DMS 273 (cell line): ENCODE measurements at regions not wholly inside any gene's neighbourhood (a gene's known extent, or its start where the extent isn't known, plus 50 kb on each side); places are given as distances from the start of the nearest gene placed in this dataset.
A peak's percentile ranks its signal among the peaks of the same experiment; 100 is the strongest.
"Not testable (repeated sequence)": the region's sequence is repeated elsewhere in the genome, so short reads cannot be mapped to it uniquely, and the experiment has no call there.

ENCODE experiments used
- DNase-seq: peaks from one replicate; lab custom pipeline; 2025; ENCODE audit not compliant: unreplicated experiment; lab: John Stamatoyannopoulos, UW

- not testable (repeated sequence) for DNase-seq
Measured at GRCh38 chr2:83339942-83340341, 1119.1 kb downstream of the SUCLG1 start.

- no peak for DNase-seq
Measured at GRCh38 chr2:83331810-83332209, 1127.3 kb downstream of the SUCLG1 start.

- no peak for DNase-seq
Measured at GRCh38 chr2:83323038-83323437, 1136.0 kb downstream of the SUCLG1 start.

DNA sequence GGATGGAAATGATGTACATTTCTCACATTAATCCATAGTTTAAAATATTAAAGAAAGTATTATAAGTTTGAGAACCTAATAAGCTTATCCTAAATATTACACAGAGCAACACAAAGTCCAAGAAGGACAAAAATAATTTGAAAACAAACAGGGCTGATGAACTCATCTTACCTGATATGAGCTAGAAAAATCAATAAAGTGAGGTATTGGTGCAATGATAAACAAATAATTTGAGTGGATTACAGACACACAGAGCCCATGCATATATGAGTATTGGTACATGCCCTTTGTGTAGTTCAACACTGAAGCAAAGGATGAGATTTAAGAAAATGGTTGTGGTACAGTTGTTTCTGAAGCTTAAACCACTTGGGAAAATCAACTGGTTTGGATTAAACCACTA, 1139.0 kb downstream of the SUCLG1 start:
- DNase-seq, result no peak

DNA sequence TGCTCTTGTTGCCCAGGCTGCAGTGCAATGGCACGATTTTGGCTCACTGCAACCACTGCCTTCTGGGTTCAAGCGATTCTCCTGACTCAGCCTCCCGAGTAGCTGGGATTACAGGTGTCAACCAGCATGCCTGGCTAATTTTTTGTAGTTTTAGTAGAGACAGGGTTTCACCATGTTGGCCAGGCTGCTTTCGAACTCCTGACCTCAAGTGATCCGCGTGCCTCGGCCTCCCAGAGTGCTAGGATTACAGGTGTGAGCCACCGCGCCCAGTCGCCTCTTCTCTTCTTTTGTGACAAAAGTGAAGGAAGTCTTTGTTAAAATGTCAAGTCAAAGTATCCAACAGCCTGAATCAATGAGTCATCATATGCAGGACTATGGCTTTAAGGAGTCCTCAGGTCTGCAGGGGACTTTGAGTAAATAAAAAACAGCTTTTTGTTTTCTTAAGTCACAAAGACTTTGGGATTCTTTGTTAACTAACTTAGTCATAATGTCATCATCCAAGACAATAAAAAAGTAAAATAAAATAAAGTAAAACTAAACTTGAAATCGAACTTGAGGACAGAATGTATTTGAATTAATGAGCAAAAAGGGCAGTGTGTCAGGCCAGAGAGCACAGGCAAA, 1153.2 kb downstream of the SUCLG1 start:
- no peak for DNase-seq

GRCh38 chr2:83291083-83291482, 1168.0 kb downstream of the SUCLG1 start:
- no peak for DNase-seq

DNA sequence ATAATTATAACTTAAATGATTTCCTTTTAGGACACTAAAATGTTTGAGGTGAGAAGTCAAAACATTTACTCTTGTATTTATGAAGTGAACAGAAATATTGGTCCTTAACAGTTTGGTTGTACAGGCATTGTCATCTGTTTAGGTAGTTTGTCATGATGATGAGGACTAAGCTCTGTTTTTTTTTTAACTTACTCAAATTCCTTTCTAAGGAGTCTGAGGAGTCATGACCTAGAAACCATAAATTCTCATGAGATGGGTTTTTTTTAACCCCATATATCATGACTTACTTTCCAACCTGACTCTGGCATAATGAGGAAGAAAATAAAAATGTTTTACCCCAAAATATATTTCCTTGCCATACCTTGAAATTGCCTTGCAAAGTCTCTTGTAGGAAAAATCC, 1176.2 kb downstream of the SUCLG1 start:
- no peak for DNase-seq

- DNase-seq, result no peak
Measured at GRCh38 chr2:83282043-83282795, 1176.9 kb downstream of the SUCLG1 start.

GRCh38 chr2:83280391-83280790, 1178.7 kb downstream of the SUCLG1 start:
- no peak for DNase-seq

GRCh38 chr2:83273322-83273721, 1185.8 kb downstream of the SUCLG1 start:
- no peak for DNase-seq

- DNase-seq, result no peak
Measured at GRCh38 chr2:83261591-83262136, 1197.4 kb downstream of the SUCLG1 start.

- DNase-seq, result no peak
Measured at GRCh38 chr2:83253848-83254247, 1205.2 kb downstream of the SUCLG1 start.

DNA sequence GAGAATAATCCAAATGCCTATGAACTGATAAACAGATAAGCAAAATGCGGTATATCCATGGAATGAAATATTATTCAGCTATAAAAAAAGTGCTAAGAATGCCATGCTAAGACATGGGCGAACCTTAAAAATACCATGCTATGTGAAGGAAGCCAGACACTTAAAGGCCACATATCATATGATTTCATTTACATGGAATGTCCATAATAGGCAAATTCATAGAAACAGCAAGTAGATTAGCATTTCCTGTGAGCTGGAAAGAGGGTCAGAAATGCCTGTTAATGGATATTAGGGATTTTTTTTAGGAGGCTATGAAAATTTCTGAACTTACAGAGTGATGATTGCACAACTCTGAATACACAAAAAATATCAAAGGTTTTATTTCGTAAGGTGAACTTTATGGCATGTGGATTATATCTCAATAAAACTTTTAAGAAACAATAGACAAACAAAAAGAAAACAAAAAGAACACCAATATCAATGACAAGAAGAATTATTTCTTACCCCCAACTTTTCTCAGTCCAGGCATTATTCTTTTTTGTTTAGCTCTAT, 1207.7 kb downstream of the SUCLG1 start:
- DNase-seq, result no peak

DNA sequence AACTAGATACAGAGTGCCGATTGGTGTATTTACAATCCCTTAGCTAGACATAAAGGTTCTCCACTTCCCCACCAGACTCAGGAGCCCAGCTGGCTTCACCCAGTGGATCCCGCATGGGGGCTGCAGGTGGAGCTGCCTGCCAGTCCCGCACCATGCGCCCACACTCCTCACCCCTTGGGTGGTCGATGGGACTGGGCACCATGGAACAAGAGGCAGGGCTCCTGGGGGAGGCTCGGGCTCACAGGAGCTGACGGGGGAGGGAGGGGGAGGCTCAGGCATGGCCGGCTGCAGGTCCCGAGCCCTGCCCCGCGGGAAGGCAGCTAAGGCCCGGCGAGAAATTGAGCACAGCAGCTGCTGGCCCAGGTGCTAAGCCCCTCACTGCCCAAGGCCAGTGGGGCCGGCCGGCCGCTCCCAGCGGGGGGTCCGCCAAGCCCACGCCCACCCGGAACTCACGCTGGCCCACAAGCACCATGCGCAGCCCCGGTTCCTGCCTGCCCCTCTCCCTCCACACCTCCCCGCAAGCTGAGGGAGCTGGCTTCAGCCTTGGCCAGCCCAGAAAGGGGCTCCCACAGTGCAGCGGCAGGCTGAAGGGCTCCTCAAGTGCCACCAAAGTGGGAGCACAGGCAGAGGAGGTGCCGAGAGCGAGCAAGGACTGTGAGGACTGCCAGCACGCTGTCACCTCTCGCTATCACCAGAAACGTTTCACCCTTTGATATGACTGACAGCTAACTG, 1213.1 kb downstream of the SUCLG1 start:
- not testable (repeated sequence) for DNase-seq

DNA sequence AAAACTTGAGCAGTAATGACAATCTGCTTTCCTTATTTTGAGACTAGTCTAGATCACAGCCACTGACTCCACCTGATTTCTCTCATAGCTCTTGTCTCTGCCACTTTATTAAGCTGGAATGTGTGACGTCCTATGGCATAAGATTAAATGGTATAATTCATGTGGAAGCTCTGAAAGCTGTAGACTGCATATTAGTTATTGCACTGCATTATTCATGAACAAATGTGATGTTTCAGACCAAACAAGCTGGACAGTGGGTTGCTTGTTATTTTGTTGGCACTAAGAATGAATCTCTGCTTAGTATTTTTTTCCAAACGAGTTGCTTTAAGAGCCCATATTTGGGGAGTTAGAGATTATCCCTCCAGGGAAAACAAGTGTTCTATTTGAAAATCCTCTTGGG, 1218.5 kb downstream of the SUCLG1 start:
- DNase-seq, result no peak

GRCh38 chr2:83238111-83238510, 1221.0 kb downstream of the SUCLG1 start:
- no peak for DNase-seq

- DNase-seq, result no peak
Measured at GRCh38 chr2:83234246-83234645, 1224.8 kb downstream of the SUCLG1 start.

DNA sequence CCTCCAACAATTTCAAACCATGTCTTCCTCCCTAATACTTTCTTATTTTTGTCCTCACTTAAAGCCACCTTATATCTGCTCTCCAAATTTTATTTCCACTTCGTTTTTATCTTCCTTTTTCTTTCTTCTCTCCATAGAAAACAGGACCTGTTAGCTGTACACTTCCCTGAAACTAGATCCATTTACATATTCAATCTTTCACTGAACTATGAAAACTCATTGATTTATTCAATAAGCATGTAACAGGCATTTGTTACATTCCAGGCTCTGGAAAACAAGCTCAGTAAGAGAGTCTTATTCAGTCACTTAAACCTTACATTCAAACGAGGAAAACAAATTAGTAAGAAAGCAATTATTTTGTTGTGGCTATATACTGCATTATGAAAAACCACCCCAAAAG, 1225.3 kb downstream of the SUCLG1 start:
- no peak for DNase-seq

DNA sequence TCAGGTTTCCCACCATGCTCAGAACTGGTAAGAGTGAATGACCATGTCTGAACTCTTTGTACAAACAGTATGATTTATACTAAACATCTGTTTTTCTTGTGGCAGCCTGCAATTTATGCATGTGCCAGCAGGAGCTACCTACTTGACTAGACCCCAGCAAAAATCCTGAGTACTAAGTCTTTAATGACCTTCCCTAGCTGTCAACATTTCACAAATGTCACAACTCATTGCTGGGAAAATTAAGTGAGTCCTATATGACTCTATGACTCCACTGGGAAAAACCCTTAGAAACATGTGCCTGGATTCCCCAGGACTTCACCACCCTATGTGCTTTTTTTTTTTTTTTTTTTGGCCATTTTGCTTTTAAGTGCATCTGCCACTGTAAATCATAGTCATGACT, 1225.8 kb downstream of the SUCLG1 start:
- DNase-seq, result peak; percentile 8

DNA sequence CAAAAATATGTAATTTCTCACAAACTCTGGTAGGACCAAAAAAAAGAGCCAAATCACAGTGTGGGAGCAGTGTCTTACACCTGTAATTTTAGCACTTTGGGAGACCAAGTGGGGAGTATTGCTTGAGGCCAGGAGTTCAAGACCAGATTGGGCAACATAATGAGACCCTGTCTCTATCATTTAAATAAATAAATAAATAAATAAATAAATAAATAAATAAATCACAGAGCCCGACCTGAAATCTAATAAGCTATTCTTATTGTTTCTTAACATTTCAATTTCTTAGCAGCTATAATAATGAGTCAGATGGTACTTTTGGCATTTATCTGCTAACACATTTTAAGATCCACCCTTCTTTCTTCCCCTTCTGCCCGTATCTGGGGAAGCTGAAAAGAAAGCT, 1229.6 kb downstream of the SUCLG1 start:
- no peak for DNase-seq

DNA sequence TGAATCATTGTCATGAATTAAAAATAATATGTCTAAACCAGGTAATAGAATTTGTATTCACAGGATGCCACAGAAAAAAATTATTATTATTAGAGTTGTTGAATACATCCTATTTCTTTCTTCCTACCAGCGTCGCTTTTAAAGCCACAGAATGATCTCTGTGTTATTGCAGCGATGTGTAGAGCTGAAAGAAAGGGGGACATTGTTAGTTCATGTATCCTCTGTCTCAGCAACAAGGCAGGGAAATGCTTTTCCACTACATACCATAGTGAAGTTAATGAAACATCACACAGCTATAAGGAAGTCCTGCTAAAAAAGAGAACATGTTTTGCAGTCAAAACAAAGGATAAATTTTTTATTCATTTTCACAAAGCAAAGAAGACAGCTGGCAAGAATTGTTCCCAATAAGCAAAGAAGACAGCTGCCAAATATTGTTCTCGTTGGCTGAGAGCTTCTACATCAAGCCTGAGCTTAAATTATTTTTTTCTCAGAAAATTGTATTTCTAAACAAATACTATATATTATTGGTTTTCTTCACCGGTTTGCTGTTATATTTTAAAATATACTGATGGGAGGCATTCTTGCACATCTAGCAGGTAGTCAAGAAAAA, 1234.4 kb downstream of the SUCLG1 start:
- no peak for DNase-seq
